ENCODE measurements at regions not wholly inside any gene's neighbourhood (a gene's known extent, or its start where the extent isn't known, plus 50 kb on each side); places are given as distances from the start of the nearest gene placed in this dataset.
"Not testable (repeated sequence)": the region's sequence is repeated elsewhere in the genome, so short reads cannot be mapped to it uniquely, and the experiment has no call there.

- no peak for DNase-seq (ENCODE audit: low read depth)
Measured at GRCh38 chr3:72660270-72661114, 187.8 kb downstream of the SHQ1 start.

GRCh38 chr3:72659596-72659995 lies 188.6 kb downstream of the SHQ1 start:
- DNase-seq (ENCODE audit: low read depth), result no peak

GRCh38 chr3:72659188-72659587 lies 189.1 kb downstream of the SHQ1 start:
- DNase-seq (ENCODE audit: low read depth), result no peak

- no peak for DNase-seq (ENCODE audit: low read depth)
Measured at GRCh38 chr3:72658466-72659100, 189.7 kb downstream of the SHQ1 start.

- DNase-seq (ENCODE audit: low read depth), result no peak
Measured at GRCh38 chr3:72657666-72658065, 190.6 kb downstream of the SHQ1 start.

GRCh38 chr3:72655723-72656122 lies 192.5 kb downstream of the SHQ1 start:
- DNase-seq (ENCODE audit: low read depth), result no peak

GRCh38 chr3:72655131-72655551 lies 193.1 kb downstream of the SHQ1 start:
- DNase-seq (ENCODE audit: low read depth), result no peak

- DNase-seq (ENCODE audit: low read depth), result no peak
Measured at GRCh38 chr3:72652395-72652794, 195.8 kb downstream of the SHQ1 start.

- DNase-seq (ENCODE audit: low read depth), result no peak
Measured at GRCh38 chr3:72651498-72651897, 196.7 kb downstream of the SHQ1 start.

GRCh38 chr3:72646263-72646662 lies 202.0 kb downstream of the SHQ1 start:
- no peak for DNase-seq (ENCODE audit: low read depth)

GRCh38 chr3:72643635-72644034 lies 204.6 kb downstream of the SHQ1 start:
- DNase-seq (ENCODE audit: low read depth), result not testable (repeated sequence)

- no peak for DNase-seq (ENCODE audit: low read depth)
Measured at GRCh38 chr3:72641684-72642083, 206.6 kb downstream of the SHQ1 start.

- DNase-seq (ENCODE audit: low read depth), result no peak
Measured at GRCh38 chr3:72641072-72641471, 207.2 kb downstream of the SHQ1 start.

GRCh38 chr3:72636969-72637597 lies 211.2 kb downstream of the SHQ1 start:
- DNase-seq (ENCODE audit: low read depth), result no peak

GRCh38 chr3:72635551-72635950 lies 212.7 kb downstream of the SHQ1 start:
- DNase-seq (ENCODE audit: low read depth), result no peak

- no peak for DNase-seq (ENCODE audit: low read depth)
Measured at GRCh38 chr3:72634128-72634527, 214.1 kb downstream of the SHQ1 start.

- no peak for DNase-seq (ENCODE audit: low read depth)
Measured at GRCh38 chr3:72633534-72633933, 214.7 kb downstream of the SHQ1 start.

GRCh38 chr3:72633121-72633520 lies 215.1 kb downstream of the SHQ1 start:
- peak; percentile 13 for DNase-seq (ENCODE audit: low read depth)

- no peak for DNase-seq (ENCODE audit: low read depth)
Measured at GRCh38 chr3:72632129-72632528, 216.1 kb downstream of the SHQ1 start.

GRCh38 chr3:72630969-72631344 lies 217.3 kb downstream of the SHQ1 start:
- no peak for DNase-seq (ENCODE audit: low read depth)

- DNase-seq (ENCODE audit: low read depth), result no peak
Measured at GRCh38 chr3:72630327-72630968, 217.8 kb downstream of the SHQ1 start.

- DNase-seq (ENCODE audit: low read depth), result no peak
Measured at GRCh38 chr3:72629191-72629631, 219.0 kb downstream of the SHQ1 start.

- no peak for DNase-seq (ENCODE audit: low read depth)
Measured at GRCh38 chr3:72628065-72628464, 220.2 kb downstream of the SHQ1 start.
